Fibroblast of pulmonary artery (primary cell): ENCODE measurements at regions not wholly inside any gene's neighbourhood (a gene's known extent, or its start where the extent isn't known, plus 50 kb on each side); places are given as distances from the start of the nearest gene placed in this dataset.
"Not testable (repeated sequence)": the region's sequence is repeated elsewhere in the genome, so short reads cannot be mapped to it uniquely, and the experiment has no call there.

Experiments used
- DNase-seq: peaks from one replicate; pipeline ENCODE4 v3.0.0-alpha.2; 2010; ENCODE audit warnings: low read depth
- H3K4me3 ChIP-seq: replicated peaks from 2 replicates; pipeline ENCODE4 v1.5.1; 2011; ENCODE audit warnings: low read depth, mild to moderate bottlenecking, control low read depth, low read length, moderate library complexity
- CTCF ChIP-seq: IDR thresholded peaks from 2 replicates; pipeline ENCODE4 v1.5.1; 2011; ENCODE audit warnings: mild to moderate bottlenecking, control low read depth, low read length, inconsistent platforms; ENCODE audit errors: missing control alignments

- H3K4me3 ChIP-seq: no peak overlapping the region
- DNase-seq: no peak
- no peak for TF ChIP-seq CTCF
These were observed 359.9 kb downstream of the ADGRD1 start for GRCh38 chr12:131313635-131314034.

GRCh38 chr12:131314524-131315090 lies 360.9 kb downstream of the ADGRD1 start:
- TF ChIP-seq CTCF: no peak
- DNase-seq: no peak
- H3K4me3 ChIP-seq: no peak overlapping the region

GRCh38 chr12:131315601-131316000 lies 361.9 kb downstream of the ADGRD1 start:
- H3K4me3 ChIP-seq: no peak overlapping the region
- no peak for DNase-seq
- no peak for TF ChIP-seq CTCF

- no peak for DNase-seq
- H3K4me3 ChIP-seq: no peak overlapping the region
- no peak for TF ChIP-seq CTCF
These were observed 362.7 kb downstream of the ADGRD1 start for GRCh38 chr12:131316388-131316787.

- no peak for DNase-seq
- TF ChIP-seq CTCF: no peak
These were observed 364.5 kb downstream of the ADGRD1 start for GRCh38 chr12:131318045-131318685.

GRCh38 chr12:131321988-131322387 lies 368.3 kb downstream of the ADGRD1 start:
- H3K4me3 ChIP-seq: no peak overlapping the region
- DNase-seq: no peak

More at GRCh38 chr12:131318045-131318685, 364.5 kb downstream of the ADGRD1 start:
- no peak overlapping the region for H3K4me3 ChIP-seq

GRCh38 chr12:131322460-131322859 lies 368.8 kb downstream of the ADGRD1 start:
- DNase-seq, H3K4me3 ChIP-seq: not testable (repeated sequence)

More at GRCh38 chr12:131321988-131322387, 368.3 kb downstream of the ADGRD1 start:
- TF ChIP-seq CTCF: no peak
